Erythroblast (primary cell): ENCODE measurements at regions not wholly inside any gene's neighbourhood (a gene's known extent, or its start where the extent isn't known, plus 50 kb on each side); places are given as distances from the start of the nearest gene placed in this dataset.

Experiments used
- GATA1 ChIP-seq: IDR thresholded peaks from 2 replicates; pipeline ENCODE4 v1.6.1; 2011; ENCODE audit warnings: low read depth, mild to moderate bottlenecking, control low read depth, low read length, moderate library complexity
- POLR2A ChIP-seq: IDR thresholded peaks from 2 replicates; pipeline ENCODE4 v1.6.1; 2011; ENCODE audit warnings: mild to moderate bottlenecking, low read length

DNA sequence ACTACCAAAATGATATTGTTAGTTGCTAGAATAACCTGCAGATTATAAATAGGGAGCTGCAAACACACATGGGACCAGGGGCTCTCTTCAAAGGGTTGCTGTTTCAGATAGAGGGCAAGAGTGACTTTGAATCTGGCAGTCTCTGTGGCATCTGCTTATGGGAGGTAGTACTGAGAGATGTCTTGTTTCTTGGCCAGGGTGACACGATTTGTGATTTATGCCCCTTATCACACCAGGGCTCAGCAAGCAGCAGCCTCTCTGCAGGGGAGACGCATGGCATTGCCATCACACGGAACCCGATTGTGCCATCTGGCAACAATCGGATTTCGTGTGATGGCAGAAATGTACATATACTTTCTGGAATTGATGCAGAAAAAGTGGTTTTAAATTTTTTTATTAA is 615.6 kb downstream of the ZNF608 start:
- TF ChIP-seq POLR2A (no peak), GATA1 (no peak)
